ENCODE measurements at regions not wholly inside any gene's neighbourhood (a gene's known extent, or its start where the extent isn't known, plus 50 kb on each side); places are given as distances from the start of the nearest gene placed in this dataset.

GRCh38 chr20:16639027-16639941, 66.0 kb upstream of the KIF16B start:
- TF ChIP-seq REST (IDR thresholded peaks at IDR 0.05; ENCODE audit: unreplicated experiment) (no peak), EZH2phosphoT487 (IDR thresholded peaks at IDR 0.05; ENCODE audit: unreplicated experiment) (no peak), EZH2 (IDR thresholded peaks at IDR 0.05; ENCODE audit: low read depth, unreplicated experiment) (no peak), CTCF (conservative IDR thresholded peaks at IDR 0.05; ENCODE audit: low read depth in 2 of 2) (no peak), STAT1 (IDR thresholded peaks at IDR 0.05; ENCODE audit: unreplicated experiment) (no peak), JUNB (IDR thresholded peaks at IDR 0.05; ENCODE audit: unreplicated experiment) (no peak), ZNF331 (CRISPR knock-in tag; IDR thresholded peaks at IDR 0.05; ENCODE audit: low read depth) (no peak), POLR2AphosphoS5 (IDR thresholded peaks at IDR 0.05; ENCODE audit: low read depth) (no peak), CREB1 (CRISPR knock-in tag; IDR thresholded peaks at IDR 0.05; ENCODE audit: low read depth) (no peak), ZNF114 (CRISPR knock-in tag; IDR thresholded peaks at IDR 0.05) (no peak)

Measured in GM23338 (cell line).